ENCODE measurements at regions not wholly inside any gene's neighbourhood (a gene's known extent, or its start where the extent isn't known, plus 50 kb on each side); places are given as distances from the start of the nearest gene placed in this dataset.

GRCh38 chr10:83937826-83938225 lies 201.5 kb upstream of the GHITM start:
- Mint-ChIP-seq H3K27ac (ENCODE audit: unreplicated experiment) (no peak overlapping the region), H3K4me3 (no peak overlapping the region)
- TF ChIP-seq CTCF (conservative IDR thresholded peaks at IDR 0.05): no peak

GRCh38 chr10:83941189-83941588 lies 198.1 kb upstream of the GHITM start:
- Mint-ChIP-seq H3K4me3 (no peak overlapping the region), H3K4me1 (peaks cover 1% of the 10 kb centered on the region), H3K9me3 (peaks cover 3% of the 10 kb centered on the region), H3K27me3 (ENCODE audit: low read depth) (peaks cover 30% of the 10 kb centered on the region), H3K36me3 (ENCODE audit: low read depth) (no peaks in the 10 kb centered on the region), H3K27ac (ENCODE audit: unreplicated experiment) (no peak overlapping the region)
- no peak for DNase-seq (ENCODE audit: low read depth, low spot score)
- no peak for TF ChIP-seq CTCF (conservative IDR thresholded peaks at IDR 0.05)

More at GRCh38 chr10:83937826-83938225, 201.5 kb upstream of the GHITM start:
- DNase-seq (ENCODE audit: low read depth, low spot score): no peak
- H3K36me3 Mint-ChIP-seq (ENCODE audit: low read depth): no peaks in the 10 kb centered on the region
- H3K4me1 Mint-ChIP-seq: no peaks in the 10 kb centered on the region
- H3K9me3 Mint-ChIP-seq: no peaks in the 10 kb centered on the region
- peaks cover 19% of the 10 kb centered on the region for H3K27me3 Mint-ChIP-seq (ENCODE audit: low read depth)

GRCh38 chr10:83942410-83942809 lies 196.9 kb upstream of the GHITM start:
- no peak for DNase-seq (ENCODE audit: low read depth, low spot score)
- Mint-ChIP-seq H3K4me3 (no peak overlapping the region), H3K36me3 (ENCODE audit: low read depth) (no peaks in the 10 kb centered on the region), H3K9me3 (peaks cover 3% of the 10 kb centered on the region), H3K27ac (ENCODE audit: unreplicated experiment) (no peak overlapping the region), H3K27me3 (ENCODE audit: low read depth) (peaks cover 38% of the 10 kb centered on the region), H3K4me1 (peaks cover 4% of the 10 kb centered on the region)
- TF ChIP-seq CTCF (conservative IDR thresholded peaks at IDR 0.05): no peak

- no peak for TF ChIP-seq CTCF (conservative IDR thresholded peaks at IDR 0.05)
- no peak for DNase-seq (ENCODE audit: low read depth, low spot score)
- H3K27ac Mint-ChIP-seq (ENCODE audit: unreplicated experiment): no peak overlapping the region
- peaks cover 3% of the 10 kb centered on the region for H3K9me3 Mint-ChIP-seq
- peaks cover 36% of the 10 kb centered on the region for H3K27me3 Mint-ChIP-seq (ENCODE audit: low read depth)
- H3K4me1 Mint-ChIP-seq: peaks cover 4% of the 10 kb centered on the region
- no peak overlapping the region for H3K4me3 Mint-ChIP-seq
- no peaks in the 10 kb centered on the region for H3K36me3 Mint-ChIP-seq (ENCODE audit: low read depth)
Measured at GRCh38 chr10:83943049-83943448, 196.3 kb upstream of the GHITM start.

DNA sequence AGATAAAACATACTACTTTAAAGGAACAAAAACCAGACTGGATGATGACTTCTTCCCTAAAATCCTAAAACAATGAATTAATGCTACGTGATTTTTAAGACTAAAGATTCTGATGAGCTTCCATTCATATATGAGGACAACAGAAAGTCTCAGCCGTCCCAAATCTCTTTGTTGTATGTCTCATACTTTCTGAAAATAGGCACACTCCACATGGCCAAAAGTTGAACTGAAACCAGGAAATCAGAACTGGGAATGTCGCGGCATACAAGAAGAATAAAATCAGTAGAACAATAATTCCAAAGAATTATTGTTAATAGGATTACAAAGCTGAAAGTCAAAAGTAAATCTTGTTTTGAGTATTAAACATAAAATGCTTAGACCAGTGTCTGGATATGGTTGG lies 195.4 kb upstream of the GHITM start:
- no peak for DNase-seq (ENCODE audit: low read depth, low spot score)
- Mint-ChIP-seq H3K27ac (ENCODE audit: unreplicated experiment) (no peak overlapping the region), H3K4me1 (peaks cover 4% of the 10 kb centered on the region), H3K9me3 (peaks cover 3% of the 10 kb centered on the region), H3K27me3 (ENCODE audit: low read depth) (peaks cover 41% of the 10 kb centered on the region), H3K36me3 (ENCODE audit: low read depth) (no peaks in the 10 kb centered on the region), H3K4me3 (no peak overlapping the region)
- no peak for TF ChIP-seq CTCF (conservative IDR thresholded peaks at IDR 0.05)
